HG02885 (cell line): ENCODE measurements at regions not wholly inside any gene's neighbourhood (a gene's known extent, or its start where the extent isn't known, plus 50 kb on each side); places are given as distances from the start of the nearest gene placed in this dataset.
"Not testable (repeated sequence)": the region's sequence is repeated elsewhere in the genome, so short reads cannot be mapped to it uniquely, and the experiment has no call there.

ENCODE experiments used
- ATAC-seq: cut with Tn5 transposase; IDR thresholded peaks from one replicate; pipeline ENCODE4 v1.9.1; 2021; ENCODE audit warnings: mild to moderate bottlenecking; ENCODE audit not compliant: unreplicated experiment, poor library complexity

- ATAC-seq = no peak
Observed at GRCh38 chr17:34024806-34025551, 230.1 kb upstream of the CCL2 start.

DNA sequence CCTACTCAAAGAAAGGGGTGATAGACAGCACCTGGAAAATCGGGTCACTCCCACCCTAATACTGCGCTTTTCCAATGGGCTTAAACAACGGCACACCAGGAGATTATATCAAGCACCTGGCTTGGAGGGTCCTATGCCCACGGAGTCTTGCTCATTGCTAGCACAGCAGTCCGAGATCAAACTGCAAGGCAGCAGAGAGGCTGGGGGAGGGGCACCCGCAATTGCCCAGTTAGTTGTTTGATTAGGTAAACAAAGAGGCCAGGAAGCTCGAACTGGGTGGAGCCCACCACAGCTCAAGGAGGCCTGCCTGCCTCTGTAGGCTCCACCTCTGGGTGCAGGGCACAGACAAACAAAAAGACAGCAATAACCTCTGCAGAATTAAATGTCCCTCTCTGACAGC lies 224.5 kb upstream of the CCL2 start:
- not testable (repeated sequence) for ATAC-seq

DNA sequence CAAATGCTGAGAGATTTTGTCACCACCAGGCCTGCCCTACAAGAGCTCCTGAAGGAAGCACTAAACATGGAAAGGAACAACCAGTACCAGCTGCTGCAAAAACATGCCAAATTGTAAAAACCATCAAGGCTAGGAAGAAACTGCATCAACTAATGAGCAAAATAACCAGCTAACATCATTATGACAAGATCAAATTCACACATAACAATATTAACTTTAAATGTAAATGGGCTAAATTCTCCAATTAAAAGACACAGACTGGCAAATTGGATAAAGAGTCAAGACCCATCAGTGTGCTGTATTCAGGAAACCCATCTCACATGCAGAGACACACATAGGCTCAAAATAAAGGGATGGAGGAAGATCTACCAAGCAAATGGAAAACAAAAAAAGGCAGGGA lies 222.8 kb upstream of the CCL2 start:
- not testable (repeated sequence) for ATAC-seq

GRCh38 chr17:34038786-34039185 lies 216.3 kb upstream of the CCL2 start:
- not testable (repeated sequence) for ATAC-seq

DNA sequence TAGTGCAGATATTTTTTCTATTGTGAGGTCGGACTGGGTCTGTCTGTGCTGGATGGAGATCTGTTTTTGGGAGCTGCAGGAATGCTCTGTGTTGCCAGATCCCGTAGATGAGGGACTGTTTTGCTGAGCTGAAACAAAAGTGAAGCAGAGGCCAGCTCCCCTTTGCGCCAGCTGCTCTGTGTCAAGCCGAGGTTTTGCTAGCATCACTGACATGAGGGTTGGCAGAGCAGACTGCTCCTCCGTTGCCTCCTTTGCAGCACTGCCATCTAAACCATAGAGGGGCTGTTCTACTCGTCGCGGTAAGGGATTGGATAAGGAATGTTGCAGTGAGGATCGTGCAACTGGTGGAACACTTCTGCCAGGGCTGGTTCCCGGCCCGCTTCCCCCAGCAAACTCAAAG lies 215.9 kb upstream of the CCL2 start:
- ATAC-seq = not testable (repeated sequence)

DNA sequence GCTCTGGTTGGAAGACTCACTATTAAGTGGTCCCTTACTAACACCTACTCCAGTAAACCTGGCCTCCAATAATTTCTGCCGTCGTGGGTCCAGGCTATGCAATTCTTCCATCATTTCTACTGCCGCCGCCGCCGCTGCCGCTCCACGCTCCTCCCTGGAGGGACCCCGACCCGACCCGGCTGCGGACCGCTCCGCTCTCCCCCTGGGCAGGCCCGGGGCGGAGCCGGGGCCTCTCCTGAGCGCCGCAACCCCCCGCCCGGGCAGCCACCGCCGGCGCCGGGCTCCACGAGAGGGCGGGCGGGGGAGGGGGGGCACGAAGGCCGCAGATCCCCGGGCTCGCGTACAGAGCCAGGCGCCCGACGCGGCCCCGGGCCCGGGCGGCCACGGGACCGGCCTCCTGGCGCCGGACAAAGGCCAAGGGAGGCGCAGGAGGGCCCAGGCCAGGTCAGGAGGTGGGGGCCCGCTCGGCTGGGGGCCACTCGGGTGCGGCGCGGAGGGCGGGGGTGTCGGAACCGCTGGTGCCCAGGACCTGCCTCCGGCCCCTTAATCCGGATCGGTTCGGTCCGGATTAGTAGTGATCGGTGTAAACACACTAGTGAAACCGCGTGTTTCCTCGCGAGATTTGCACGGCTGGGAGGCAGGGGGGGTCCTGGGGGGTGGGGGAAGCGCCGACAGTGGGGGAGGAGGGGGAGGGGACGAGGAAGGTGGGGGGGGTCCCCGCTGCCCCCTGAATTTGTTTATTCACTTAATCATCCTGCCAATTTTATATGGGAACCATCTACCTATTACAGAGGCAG lies 215.1 kb upstream of the CCL2 start:
- ATAC-seq = not testable (repeated sequence)

GRCh38 chr17:34045990-34046389 lies 209.1 kb upstream of the CCL2 start:
- ATAC-seq = no peak

- no peak for ATAC-seq
Observed at GRCh38 chr17:34051046-34051445, 204.0 kb upstream of the CCL2 start.

DNA sequence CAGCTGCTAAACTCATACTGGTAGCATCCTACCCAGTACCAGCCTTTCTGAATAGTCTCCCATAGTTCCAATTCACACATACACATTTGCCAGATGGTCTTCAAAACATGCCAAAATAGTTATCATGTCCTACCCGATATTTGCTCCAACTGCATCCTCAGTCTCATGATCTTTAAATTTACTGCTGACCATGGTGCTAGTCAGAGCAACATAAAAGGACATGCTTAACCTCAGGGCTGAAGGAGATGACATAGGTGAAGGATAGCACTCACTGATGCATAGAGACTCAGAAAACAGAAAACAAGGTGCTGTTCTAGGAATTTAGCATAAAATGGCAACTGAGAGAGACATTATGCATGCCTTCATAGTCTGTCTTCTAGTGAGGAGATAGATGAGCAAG lies 200.6 kb upstream of the CCL2 start:
- ATAC-seq = no peak

- ATAC-seq = no peak
Observed at GRCh38 chr17:34055606-34056005, 199.5 kb upstream of the CCL2 start.

- no peak for ATAC-seq
Observed at GRCh38 chr17:34059423-34060220, 195.5 kb upstream of the CCL2 start.

- ATAC-seq = no peak
Observed at GRCh38 chr17:34066528-34066927, 188.6 kb upstream of the CCL2 start.

GRCh38 chr17:34067011-34067410 lies 188.1 kb upstream of the CCL2 start:
- ATAC-seq = no peak

DNA sequence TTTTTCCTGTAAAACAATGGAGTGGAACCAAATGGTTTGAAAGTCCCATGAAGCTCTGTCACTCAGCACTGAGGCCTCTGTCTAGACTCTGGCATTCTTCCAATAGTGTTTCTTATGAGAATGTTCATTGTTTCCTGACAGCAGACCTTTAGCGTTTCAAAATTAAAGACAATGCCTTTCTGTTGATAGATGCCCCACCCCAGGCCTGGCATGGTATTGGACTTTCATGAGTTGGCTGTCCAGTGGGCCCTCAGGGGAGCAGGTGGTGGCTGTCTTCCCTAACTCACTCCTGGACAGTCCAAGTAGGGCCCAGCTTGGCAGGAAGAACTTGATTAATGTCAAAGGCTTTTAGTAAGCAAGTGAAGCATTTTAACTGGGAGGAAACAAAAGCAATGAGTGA lies 186.5 kb upstream of the CCL2 start:
- ATAC-seq = no peak

- no peak for ATAC-seq
Observed at GRCh38 chr17:34070712-34071111, 184.4 kb upstream of the CCL2 start.

GRCh38 chr17:34071886-34072420 lies 183.1 kb upstream of the CCL2 start:
- ATAC-seq = no peak

DNA sequence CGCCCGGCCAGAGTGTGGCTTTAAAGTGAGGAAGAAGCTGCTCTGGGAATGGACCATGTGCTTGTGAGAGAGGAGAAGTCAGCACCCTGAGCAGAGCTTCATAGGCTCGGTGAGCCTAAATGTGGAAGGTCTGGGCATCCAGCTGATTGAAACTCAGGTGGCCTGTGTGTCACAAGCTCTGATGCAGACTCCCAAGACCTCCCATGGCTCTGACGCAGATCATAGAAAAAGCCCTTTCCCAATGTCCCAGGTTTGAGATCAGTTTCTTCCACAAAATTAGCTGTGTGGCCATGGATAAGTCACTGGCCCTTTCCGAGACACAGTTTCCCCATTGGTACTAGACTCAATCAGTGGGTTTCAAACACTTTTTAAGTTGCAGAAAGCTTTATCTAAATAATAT lies 180.0 kb upstream of the CCL2 start:
- ATAC-seq = no peak

DNA sequence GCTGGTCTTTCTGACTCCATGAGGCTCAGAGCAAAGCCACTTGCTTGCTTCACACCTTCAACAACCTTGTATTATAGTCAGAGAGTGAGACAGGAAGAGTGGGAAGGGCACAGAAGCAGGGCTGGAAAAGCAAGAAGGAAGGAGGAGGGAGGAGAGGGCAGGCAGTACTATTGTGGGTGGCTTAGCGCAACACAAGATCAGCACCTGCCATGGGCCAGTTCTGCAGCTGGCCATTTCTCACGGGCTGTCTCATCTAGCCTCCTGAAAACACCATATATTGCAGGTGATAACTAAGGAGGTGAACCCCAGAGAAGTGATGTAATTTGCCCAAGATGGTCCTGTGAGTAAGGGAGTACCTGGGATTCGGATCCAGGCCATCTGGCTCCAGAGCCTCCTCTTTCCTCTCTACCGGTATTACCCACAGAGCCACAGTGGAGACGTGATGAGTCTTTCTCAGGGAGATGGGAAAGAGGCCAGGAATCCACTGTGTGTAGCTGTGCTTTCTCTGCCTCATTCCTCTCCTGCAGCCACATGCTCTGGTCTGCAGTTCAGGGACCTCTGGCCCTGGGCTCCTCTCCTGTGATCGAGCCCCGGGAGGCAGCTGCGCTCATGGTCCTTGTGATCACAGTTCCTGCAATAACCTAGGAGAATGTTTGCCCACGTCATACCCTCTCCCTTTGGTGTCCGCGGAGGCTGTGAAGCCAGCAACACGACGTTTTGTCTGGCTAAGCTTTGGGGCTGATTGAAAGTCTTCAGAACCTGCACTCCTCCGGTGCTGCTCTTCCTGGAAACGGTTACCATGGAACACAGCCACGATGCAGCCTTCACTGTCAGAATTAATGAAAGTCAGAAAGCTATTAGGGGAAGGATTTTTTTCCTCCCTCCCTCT lies 178.1 kb upstream of the CCL2 start:
- no peak for ATAC-seq

DNA sequence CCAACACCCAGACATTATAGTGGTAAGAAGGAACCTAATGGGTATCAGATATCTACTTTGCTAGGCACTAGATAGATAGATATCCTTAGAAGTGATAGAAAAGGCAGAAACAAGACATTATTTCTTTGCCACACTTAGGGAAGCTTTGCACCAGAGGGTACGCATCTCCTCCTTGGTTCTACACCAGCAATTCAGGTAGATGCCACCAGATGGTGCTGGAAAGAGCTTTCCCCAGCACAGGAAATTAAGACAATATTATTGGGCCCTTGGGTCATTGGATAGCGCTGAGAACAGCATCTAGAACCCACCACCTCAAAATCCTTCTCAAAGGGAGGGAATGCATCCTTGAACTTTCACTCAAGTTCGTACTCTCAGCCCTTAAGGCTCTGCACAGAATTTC lies 173.8 kb upstream of the CCL2 start:
- ATAC-seq = no peak

- no peak for ATAC-seq
Observed at GRCh38 chr17:34082404-34082803, 172.7 kb upstream of the CCL2 start.
